IMR-90 (cell line): ENCODE measurements at regions not wholly inside any gene's neighbourhood (a gene's known extent, or its start where the extent isn't known, plus 50 kb on each side); places are given as distances from the start of the nearest gene placed in this dataset.

ENCODE experiments used
- CEBPB ChIP-seq: IDR thresholded peaks from 2 replicates; pipeline ENCODE4 v1.6.1; 2012; ENCODE audit warnings: low read depth, low read length, improper control_type of control experiment
- CHD1 ChIP-seq: IDR thresholded peaks from 2 replicates; pipeline ENCODE4 v1.6.1; 2012; ENCODE audit warnings: low read depth, low read length, improper control_type of control experiment
- CTCF ChIP-seq: conservative IDR thresholded peaks from 2 replicates; pipeline ENCODE4 v1.5.1; 2012; ENCODE audit warnings: mild to moderate bottlenecking, low read depth, low read length, improper control_type of control experiment
- FOS ChIP-seq: fragments of 150-350 bp; IDR thresholded peaks from 2 replicates; pipeline ENCODE4 v1.6.1; 2016; ENCODE audit warnings: low read depth, low read length
- MAFK ChIP-seq: IDR thresholded peaks from 2 replicates; pipeline ENCODE4 v1.6.1; 2012; ENCODE audit warnings: low read depth, low read length, improper control_type of control experiment
- MAZ ChIP-seq: IDR thresholded peaks from 2 replicates; pipeline ENCODE4 v1.6.1; 2012; ENCODE audit warnings: low read depth, mild to moderate bottlenecking, low read length, improper control_type of control experiment, moderate library complexity, borderline replicate concordance
- POLR2A ChIP-seq: IDR thresholded peaks from 2 replicates; pipeline ENCODE4 v1.6.1; 2012; ENCODE audit warnings: mild to moderate bottlenecking, low read depth, low read length
- RAD21 ChIP-seq: IDR thresholded peaks from 2 replicates; pipeline ENCODE4 v1.6.1; 2012; ENCODE audit warnings: low read length, improper control_type of control experiment
- RFX5 ChIP-seq: IDR thresholded peaks from 2 replicates; pipeline ENCODE4 v1.8.0; 2012; ENCODE audit warnings: low read depth, mild to moderate bottlenecking, low read length, moderate library complexity
- SMC3 ChIP-seq: fragments of 150-350 bp; IDR thresholded peaks from 2 replicates; pipeline ENCODE4 v1.6.1; 2016; ENCODE audit warnings: low read depth, mild to moderate bottlenecking, antibody characterized with exemption, low read length, moderate library complexity
- USF2 ChIP-seq: fragments of 150-350 bp; IDR thresholded peaks from 2 replicates; pipeline ENCODE4 v1.6.1; 2017; ENCODE audit warnings: mild to moderate bottlenecking, antibody characterized with exemption, low read length, low read depth

GRCh38 chr4:89511776-89512175 is 204.2 kb upstream of the GPRIN3 start:
- TF ChIP-seq SMC3 (no peak), CHD1 (no peak), USF2 (no peak), CTCF (no peak), POLR2A (no peak), MAZ (no peak), CEBPB (no peak), RFX5 (no peak), RAD21 (no peak), FOS (no peak), MAFK (no peak)
